ENCODE measurements at regions not wholly inside any gene's neighbourhood (a gene's known extent, or its start where the extent isn't known, plus 50 kb on each side); places are given as distances from the start of the nearest gene placed in this dataset.

GRCh38 chr6:164037171-164037870, 622.8 kb downstream of the QKI start:
- no peaks in the 10 kb centered on the region for H3F3A ChIP-seq (ENCODE audit: insufficient read depth)

GRCh38 chr6:164035900-164036485, 621.5 kb downstream of the QKI start:
- Histone ChIP-seq H3K27me3 (ENCODE audit: low read length) (no peaks in the 10 kb centered on the region), H3K9me3 (ENCODE audit: insufficient read depth, low read length) (no peaks in the 10 kb centered on the region), H3K4me2 (ENCODE audit: low read depth, low read length, poor library complexity, severe bottlenecking) (no peak overlapping the region), H3K27ac (ENCODE audit: low read depth, low read length) (no peak overlapping the region), H3K9ac (ENCODE audit: low read length) (no peak overlapping the region), H3K36me3 (ENCODE audit: low read length) (no peaks in the 10 kb centered on the region), H3K9me2 (replicated peaks; ENCODE audit: insufficient read depth, low read length) (no peaks in the 10 kb centered on the region), H3F3A (ENCODE audit: insufficient read depth) (no peaks in the 10 kb centered on the region), H2AFZ (ENCODE audit: low read depth, low read length, severe bottlenecking) (no peak overlapping the region), H3K4me3 (ENCODE audit: insufficient read depth, low read length, poor library complexity, severe bottlenecking) (no peak overlapping the region), H3K79me2 (ENCODE audit: insufficient read depth, low read length) (no peaks in the 10 kb centered on the region), H4K20me1 (ENCODE audit: low read depth, low read length) (no peaks in the 10 kb centered on the region)
- no peak for TF ChIP-seq CTCF (IDR thresholded peaks at IDR 0.05; ENCODE audit: insufficient read depth, low read length, poor library complexity, severe bottlenecking)
- TF ChIP-seq EZH2phosphoT487 (conservative IDR thresholded peaks at IDR 0.05; ENCODE audit: low read length) = no peak

More at GRCh38 chr6:164037171-164037870, 622.8 kb downstream of the QKI start:
- Histone ChIP-seq H3K27ac (ENCODE audit: low read depth, low read length) (no peak overlapping the region), H3K9ac (ENCODE audit: low read length) (no peak overlapping the region), H3K9me3 (ENCODE audit: insufficient read depth, low read length) (no peaks in the 10 kb centered on the region), H3K36me3 (ENCODE audit: low read length) (no peaks in the 10 kb centered on the region), H3K4me3 (ENCODE audit: insufficient read depth, low read length, poor library complexity, severe bottlenecking) (no peak overlapping the region), H2AFZ (ENCODE audit: low read depth, low read length, severe bottlenecking) (no peak overlapping the region), H3K9me2 (replicated peaks; ENCODE audit: insufficient read depth, low read length) (no peaks in the 10 kb centered on the region), H3K27me3 (ENCODE audit: low read length) (no peaks in the 10 kb centered on the region), H3K79me2 (ENCODE audit: insufficient read depth, low read length) (no peaks in the 10 kb centered on the region), H4K20me1 (ENCODE audit: low read depth, low read length) (no peaks in the 10 kb centered on the region), H3K4me2 (ENCODE audit: low read depth, low read length, poor library complexity, severe bottlenecking) (no peak overlapping the region)
- no peak for TF ChIP-seq EZH2phosphoT487 (conservative IDR thresholded peaks at IDR 0.05; ENCODE audit: low read length)
- TF ChIP-seq CTCF (IDR thresholded peaks at IDR 0.05; ENCODE audit: insufficient read depth, low read length, poor library complexity, severe bottlenecking) = no peak

- Histone ChIP-seq H4K20me1 (ENCODE audit: low read depth, low read length) (no peaks in the 10 kb centered on the region), H3F3A (ENCODE audit: insufficient read depth) (no peaks in the 10 kb centered on the region), H3K4me3 (ENCODE audit: insufficient read depth, low read length, poor library complexity, severe bottlenecking) (no peak overlapping the region), H3K27me3 (ENCODE audit: low read length) (no peaks in the 10 kb centered on the region), H3K36me3 (ENCODE audit: low read length) (no peaks in the 10 kb centered on the region), H3K27ac (ENCODE audit: low read depth, low read length) (no peak overlapping the region), H3K9me2 (replicated peaks; ENCODE audit: insufficient read depth, low read length) (no peaks in the 10 kb centered on the region), H2AFZ (ENCODE audit: low read depth, low read length, severe bottlenecking) (no peak overlapping the region), H3K4me2 (ENCODE audit: low read depth, low read length, poor library complexity, severe bottlenecking) (no peak overlapping the region), H3K9ac (ENCODE audit: low read length) (no peak overlapping the region), H3K79me2 (ENCODE audit: insufficient read depth, low read length) (no peaks in the 10 kb centered on the region), H3K9me3 (ENCODE audit: insufficient read depth, low read length) (no peaks in the 10 kb centered on the region)
- TF ChIP-seq CTCF (IDR thresholded peaks at IDR 0.05; ENCODE audit: insufficient read depth, low read length, poor library complexity, severe bottlenecking) (no peak), EZH2phosphoT487 (conservative IDR thresholded peaks at IDR 0.05; ENCODE audit: low read length) (no peak)
Measured at GRCh38 chr6:164034602-164035140, 620.2 kb downstream of the QKI start.
